RPMI8226 (cell line): ENCODE measurements at regions not wholly inside any gene's neighbourhood (a gene's known extent, or its start where the extent isn't known, plus 50 kb on each side); places are given as distances from the start of the nearest gene placed in this dataset.

Experiments used
- DNase-seq: peaks from one replicate; pipeline ENCODE4 v3.0.0-alpha.2; 2015

DNA sequence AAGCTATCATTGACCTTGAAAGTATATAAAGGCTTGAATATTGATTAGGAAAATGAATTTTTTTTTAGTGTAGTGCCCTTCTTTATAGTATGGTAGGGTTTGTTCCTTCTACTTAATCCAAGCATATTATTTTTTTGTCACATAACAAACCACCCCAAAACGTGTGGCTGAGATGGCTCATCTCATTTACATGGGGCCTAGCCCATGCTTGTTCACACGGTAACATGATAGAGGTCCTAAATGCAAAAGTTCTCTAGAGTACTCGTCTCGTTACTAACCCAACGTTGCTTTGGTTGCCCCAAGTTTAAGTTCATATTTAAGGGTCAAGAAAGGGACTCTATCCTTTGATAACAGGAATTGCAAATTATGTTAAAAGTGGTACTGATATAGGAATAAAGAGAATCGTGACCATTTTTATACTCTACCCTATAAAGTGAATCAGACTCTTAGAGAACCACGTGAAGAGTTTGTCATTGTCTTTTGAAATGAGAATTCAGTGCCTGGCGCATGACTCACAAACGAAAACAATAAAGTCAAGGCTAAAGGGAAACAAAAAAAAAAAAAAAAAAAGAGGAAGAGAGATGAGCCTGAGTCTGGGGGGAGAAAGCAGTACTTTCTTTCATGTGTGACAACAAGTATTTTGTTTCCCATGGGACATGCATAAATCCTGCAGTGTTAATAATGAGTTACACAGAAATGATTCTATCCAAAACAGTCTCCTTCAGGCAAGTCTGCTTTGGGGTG is 402.8 kb upstream of the NWD2 start:
- DNase-seq, result no peak

DNA sequence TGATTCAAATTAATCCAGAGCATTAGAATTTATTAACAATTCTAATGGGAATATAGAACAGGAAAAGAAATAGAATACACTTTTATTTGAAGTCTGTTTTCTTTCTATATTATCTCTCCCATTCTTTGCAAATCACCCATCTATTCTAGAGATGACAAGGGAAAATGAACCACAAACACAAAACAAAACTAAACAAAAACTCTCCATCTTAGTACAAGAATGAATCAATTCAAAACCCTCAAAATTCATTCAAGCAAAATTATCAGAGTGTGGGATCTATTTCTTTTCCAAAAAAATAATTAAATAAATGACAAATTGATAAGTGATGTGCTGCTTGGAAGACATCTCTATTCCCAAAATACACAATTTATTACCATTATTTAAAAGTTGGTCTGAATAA is 400.1 kb upstream of the NWD2 start:
- DNase-seq, result no peak

DNA sequence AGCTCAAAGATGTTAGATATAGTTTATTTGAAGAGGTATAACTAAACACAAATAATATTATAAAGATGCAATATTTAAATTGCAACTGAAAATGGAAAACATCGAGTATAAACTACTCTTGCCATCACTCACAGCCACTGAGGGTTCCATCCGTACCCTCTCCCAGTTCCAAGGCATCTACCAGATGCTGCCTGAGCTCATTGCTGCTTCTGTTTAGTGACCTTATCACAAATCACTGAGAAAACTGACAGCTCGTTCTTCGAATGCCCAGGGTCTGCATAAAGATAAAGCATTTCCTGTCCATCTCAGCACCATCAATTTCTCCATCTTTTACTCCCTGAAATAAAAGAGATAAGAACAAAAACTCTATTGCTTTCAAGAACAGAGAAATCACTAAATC is 391.7 kb upstream of the NWD2 start:
- DNase-seq, result no peak

DNA sequence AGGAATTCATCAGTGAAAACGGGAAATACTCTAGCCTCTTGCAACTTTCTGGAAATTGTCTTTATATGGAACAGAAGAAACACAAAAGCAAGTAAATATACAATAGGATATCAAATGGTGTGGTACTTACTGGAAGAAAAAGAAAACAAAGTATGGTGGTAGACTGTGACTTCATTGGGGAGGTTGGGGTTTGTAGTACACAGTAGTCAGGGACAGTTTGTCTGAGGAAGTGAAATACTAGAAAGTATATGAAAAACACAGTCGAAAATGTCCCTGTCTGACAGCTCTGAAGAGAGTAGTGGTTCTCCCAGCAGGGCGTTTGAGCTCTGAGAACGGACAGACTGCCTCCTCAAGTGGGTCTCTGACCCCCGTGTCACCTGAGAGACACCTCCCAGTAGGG is 390.0 kb upstream of the NWD2 start:
- no peak for DNase-seq

DNA sequence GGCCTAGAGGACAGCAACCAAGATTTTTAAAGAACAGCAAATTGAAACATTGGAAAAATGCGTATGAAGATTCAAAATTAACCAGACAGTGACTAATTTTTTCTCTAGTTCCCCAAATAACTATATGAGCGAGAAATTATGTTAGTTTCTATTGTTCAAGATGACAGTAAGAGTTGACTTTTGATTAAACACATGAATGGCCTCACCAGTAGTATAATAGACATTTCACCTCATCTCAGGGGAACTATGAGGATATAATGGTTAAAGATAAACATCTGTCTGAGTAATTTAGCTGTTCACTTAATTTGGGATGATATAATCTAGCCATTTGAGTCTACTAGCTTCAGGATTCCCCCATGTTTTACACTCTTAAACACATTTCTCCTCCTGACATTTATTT is 380.9 kb upstream of the NWD2 start:
- no peak for DNase-seq

DNA sequence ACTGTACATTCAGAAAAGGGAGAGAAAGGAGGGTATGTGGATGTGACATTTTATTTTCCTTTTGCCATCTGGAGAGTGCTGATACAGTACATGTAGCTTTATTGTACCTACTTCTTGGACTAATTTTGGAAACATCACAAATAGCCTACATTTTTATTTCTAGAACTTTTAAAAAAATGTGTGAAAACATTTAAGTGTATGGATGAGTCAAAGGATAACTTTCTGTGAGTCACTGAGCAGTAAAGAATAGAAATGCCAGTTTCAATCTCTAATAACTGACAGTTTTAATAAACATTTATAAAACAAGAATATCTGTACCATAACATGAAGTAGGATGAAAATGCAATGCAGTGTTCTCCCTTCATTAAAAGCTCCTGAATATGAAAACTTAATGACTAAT is 374.4 kb upstream of the NWD2 start:
- no peak for DNase-seq

DNA sequence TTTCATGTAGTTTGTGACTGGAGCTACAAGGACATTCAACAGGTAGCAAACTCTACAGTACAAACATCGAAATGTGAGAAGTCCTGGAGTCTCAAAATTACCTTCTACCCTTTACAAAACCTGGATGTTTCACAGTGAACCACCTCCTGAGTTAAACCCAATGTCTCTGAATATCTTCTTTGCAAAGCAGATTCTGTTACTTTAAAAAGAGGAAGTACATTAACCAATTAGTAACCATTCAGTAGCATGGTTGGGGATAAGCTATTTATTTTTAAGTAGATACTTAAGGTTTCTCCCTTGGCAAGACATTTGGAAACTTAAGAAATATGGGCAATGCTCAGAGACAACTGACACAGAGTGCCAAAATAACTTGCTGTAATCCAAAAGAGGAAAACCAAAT is 371.9 kb upstream of the NWD2 start:
- DNase-seq, result no peak

DNA sequence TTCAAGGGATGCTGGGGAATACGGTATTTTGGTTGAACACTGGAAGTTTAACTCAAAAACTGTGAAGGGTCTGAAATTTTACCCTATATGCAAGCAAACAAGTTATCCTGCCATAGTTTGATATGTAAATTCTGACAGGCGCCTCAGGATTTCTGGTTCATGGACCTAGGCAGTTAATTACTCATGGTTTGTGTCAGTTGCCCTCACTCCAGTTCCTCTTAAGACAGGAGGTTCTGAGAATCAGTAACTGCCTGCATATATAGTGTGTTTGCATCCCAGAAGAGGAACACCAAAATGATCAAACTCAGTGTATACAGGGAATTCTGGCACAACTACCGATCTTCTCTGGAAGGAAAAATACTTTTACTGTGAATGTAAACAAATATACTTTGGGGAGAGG is 360.4 kb upstream of the NWD2 start:
- DNase-seq, result no peak

DNA sequence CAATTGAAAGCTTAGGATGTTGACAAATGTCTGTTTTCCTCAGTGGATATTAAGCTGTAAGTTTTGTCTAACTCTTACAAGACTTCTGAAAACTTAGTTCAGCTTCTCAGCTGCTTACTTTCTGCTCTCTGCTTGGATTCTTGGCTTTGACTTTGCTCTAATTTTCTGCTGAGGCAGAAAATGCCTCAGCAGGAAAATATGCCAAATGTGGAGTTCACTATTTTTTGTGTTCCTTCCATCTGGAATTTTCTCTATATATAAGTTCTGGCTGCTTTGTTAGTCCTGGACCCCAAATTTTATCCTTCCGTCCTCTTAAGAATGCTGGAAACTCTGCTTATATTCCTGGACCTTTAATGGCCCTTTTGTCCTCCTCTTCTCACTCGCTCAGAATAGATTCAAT is 352.6 kb upstream of the NWD2 start:
- no peak for DNase-seq

DNA sequence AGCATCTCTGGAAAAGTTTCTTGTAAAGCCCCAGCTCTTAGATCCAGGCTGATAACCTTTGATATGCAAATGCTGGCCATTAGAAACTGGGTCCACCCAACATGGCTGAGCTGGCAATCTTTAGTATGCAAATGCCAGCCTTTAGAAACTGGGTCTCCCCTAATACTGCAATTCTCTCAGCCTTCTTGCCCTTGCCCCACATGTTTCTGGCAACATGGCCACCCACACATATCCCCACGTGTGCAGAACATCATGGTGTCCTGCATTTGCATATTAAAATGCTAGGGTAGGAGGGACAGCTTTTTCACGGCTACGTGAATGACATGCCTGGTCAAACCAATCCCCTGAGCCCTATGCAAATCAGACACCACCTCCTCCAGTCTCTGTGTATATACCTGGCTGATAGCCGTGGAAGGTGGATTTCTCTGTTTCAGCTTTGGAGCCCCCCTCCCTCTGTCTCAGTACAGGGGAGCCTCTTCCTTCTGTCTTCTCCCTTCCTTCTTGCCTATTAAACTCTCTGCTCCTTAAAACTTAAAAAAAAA is 344.0 kb upstream of the NWD2 start:
- DNase-seq, result no peak

DNA sequence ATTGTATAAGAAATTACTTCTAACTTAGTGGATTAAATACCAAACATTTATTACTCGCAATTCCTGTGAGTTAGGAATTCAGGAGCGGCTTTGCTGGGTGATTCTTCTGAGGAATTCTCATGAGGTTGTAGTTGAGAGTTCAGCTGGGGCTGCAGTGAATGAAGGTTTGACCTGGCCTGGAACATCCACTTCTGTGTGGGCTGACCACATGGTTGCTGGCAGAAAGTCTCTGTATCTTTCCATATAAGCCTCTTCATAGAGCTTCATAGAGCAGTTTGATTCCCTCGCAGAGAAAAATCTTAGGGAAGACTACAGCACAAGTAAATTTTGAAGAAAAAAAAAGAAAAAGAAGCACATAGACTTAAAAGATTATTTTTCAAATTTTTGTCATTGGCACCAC is 339.7 kb upstream of the NWD2 start:
- no peak for DNase-seq

DNA sequence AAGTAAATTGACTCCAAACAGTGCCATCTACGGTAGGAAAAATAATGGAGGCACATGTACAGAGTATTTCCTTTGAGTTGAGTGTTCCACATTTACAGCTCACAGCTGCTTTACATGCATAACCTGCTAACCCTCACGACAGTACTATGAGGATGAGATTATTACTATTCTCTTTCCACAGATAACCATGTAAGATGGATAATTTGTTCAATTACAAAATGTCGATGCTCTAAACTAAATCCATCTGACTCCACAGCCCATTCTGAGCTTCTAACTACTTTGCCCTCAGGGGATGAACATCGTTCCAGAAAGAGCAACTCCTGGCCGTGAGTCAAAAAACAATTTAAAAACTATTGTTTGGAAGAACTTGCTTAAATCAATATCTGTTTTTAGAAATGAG is 330.4 kb upstream of the NWD2 start:
- DNase-seq, result no peak

DNA sequence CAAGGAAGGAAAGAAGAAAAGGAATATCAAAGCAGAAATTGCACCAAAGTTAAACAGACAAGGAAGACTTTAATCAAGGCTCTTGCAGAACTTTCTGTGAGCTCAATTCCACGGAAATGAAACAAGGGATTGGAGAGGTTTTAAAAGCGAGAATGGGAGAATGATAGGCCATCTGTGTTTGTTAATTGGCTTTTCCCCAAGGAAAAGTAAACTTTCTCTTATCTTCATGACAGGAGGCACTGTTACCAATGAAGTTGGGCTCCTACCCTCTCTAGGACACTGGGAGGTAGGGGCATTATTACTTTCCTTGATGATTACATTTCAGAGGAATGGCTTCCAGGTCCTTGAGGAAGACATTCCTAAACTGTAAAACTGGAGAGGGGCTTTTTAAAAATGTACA is 328.8 kb upstream of the NWD2 start:
- DNase-seq, result no peak

DNA sequence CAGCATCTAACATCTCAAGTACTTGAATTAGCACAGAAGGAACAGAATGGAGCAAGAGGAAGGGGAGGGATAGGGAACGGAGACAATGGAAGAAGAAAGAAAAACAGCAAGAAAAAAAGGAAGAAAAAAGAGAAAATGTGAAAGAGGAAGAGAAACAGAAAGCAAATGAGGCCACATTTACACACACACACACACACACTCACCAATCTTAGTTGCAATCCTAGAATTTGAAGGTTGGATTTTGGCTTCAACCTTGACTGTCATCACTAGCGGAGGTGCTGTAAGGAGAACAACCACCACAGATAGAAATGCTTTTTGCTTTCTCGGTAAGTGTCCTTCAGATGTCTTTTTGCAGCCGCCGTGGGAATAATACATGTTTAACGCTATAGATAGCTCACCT is 327.1 kb upstream of the NWD2 start:
- DNase-seq, result no peak

DNA sequence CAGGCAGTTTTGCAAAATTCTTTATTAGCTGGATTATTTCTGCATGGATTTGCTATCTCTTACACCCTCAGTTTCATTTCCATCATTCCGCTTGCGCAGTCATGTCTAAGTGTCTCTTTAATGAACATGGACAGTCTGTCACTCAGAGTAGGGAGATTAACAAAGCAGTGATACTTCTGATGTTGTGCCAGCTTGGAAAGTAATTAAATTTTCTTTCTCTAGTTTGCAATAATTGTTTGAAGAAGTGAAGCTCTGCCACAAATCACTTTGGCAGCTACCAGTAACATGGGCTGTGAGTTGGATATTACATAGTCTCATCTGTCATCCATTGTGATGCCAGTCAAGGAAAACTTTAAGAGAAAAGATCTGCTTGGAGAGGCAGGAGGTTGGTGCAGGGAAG is 324.8 kb upstream of the NWD2 start:
- no peak for DNase-seq

DNA sequence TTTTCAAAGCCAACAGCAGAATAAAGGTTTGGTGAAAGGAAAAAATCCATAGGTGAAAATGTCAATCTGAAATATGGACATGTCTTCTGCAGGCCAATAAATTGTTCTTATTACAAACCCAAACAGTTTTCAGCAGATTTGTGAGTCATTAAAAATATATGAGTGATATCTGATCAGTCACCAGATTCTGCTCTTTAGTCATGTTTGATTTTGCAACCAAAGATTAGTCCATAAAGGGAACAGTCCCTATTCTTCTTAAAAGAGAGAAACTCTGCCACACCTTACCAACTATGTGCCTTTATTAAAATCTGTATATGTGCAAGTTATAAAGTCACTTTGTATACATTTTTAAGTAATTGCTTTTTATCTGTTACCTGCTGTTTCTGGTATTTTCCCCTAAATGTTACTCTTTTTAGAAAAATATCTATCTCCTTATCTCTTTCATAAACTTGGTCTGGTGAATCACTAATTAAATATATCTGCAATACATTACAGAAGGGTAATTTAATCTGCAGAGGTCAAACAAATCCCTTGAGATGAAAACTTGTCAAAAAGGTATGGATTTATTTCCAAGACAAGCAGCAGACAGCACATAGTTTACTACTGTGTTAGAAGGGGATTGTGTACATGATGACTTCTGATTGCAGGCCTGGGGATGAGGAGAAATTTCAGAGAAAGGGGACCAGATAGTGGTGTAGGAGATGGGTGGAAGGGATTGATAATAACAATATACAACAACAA is 322.9 kb upstream of the NWD2 start:
- no peak for DNase-seq

DNA sequence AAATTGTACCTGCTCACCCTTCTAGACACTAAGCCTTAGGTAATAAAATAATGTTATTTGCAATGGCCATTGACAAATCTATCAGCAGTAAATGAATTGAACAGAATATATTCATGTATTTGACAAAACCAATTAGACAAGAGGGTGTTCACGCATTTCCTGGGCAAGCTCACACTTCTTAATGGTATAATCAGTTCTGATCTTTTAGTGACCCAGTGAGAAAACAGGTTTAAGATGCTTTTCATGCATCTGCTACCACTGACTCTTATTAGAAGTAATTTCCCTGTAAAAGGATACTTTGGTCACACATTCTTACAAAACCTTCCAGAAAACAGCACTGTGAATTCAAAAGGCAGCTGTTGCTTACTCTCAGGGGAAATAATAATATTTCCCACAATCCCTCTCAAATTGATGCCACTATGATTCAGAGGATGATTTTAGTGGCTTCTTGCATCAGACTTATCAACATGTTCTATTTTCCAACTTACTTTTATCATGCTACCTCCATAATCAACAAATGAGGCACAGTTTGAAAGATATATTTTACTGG is 313.9 kb upstream of the NWD2 start:
- DNase-seq, result no peak

DNA sequence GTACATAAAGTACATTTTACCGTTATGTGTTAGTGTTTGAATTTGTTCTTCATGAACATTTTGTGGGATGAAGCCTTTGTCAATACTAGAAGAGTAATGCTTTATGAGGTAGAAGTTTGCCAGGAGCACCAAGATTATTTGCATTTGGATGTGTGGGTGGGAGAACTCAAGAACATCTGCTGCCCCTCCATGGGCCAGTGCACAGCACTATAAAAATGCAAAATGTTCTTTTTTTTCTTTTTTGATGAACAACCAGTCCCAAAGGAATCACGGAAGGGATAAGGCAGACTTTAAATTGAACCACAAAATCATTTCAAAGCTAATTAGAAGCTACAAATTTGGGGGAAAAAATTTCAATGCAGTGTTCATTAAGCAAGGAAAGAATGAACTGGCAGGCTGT is 300.3 kb upstream of the NWD2 start:
- DNase-seq, result no peak

DNA sequence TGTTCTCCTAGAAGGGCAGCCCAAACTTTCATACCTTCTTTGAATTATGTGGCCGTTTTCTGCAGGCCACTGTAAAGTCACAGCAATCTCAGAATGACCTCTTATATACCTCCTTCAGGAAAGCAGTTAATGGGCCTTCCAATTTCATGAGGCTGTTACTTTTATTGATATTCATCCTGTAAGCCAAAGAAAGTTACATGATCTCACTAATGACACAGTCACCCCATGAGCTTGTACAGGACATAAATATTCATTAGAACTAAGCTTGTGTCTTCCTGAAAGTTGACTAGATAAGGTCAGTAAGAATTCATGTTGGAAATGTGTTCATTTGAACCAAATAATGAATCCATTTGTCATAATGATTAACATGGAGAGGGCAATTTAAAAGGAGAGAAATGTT is 283.1 kb upstream of the NWD2 start:
- no peak for DNase-seq

DNA sequence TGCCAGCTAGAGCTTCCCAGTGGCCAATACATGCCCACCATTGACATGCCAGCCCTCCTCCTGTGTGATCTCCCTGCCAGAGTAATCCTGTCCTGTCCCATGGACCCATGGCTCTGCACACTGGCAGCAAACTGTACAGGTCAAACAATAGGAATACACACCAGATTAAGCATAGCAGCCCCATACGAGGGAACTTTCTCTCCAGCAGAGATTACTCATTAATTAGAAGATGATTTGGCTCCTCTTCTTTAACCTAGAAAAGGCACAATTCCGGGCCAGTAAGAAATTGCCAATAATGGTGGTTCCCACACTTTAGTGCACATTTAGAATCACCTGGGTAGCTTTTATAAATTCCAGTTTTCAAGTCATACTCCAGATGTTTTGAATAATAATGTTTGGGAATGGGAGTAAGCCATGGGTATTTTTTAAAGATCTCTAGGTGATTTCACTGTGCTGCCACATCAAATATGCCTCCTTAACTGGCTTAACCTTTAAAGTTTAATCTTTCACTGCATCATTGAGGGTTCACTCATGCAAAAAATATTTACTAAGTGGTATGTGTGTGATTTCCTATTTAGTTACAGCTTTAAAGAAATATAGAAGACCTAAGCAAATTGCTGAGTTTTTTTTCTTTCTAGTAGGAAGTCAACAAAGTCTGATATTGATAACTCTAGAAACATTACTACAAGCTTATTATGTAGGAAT is 277.6 kb upstream of the NWD2 start:
- no peak for DNase-seq

DNA sequence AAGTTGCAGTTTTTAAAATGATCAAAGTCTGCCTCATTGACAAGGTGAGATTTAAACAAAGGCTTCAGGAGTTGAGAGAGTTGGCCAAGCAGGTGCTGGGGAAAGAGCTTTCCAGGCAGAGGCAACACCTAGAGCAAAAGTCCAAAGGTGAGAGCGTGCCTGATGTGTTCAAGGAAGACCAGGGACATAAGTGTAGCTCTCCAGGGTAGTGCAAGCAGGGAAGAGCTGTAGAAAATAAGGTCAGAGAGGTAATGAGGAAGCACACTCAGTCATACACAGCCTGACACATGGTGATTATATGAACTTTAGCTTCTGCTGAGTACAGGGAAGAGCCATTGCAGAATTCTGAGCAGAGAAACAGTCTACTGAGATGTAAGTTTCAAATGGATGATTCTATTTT is 265.0 kb upstream of the NWD2 start:
- no peak for DNase-seq

DNA sequence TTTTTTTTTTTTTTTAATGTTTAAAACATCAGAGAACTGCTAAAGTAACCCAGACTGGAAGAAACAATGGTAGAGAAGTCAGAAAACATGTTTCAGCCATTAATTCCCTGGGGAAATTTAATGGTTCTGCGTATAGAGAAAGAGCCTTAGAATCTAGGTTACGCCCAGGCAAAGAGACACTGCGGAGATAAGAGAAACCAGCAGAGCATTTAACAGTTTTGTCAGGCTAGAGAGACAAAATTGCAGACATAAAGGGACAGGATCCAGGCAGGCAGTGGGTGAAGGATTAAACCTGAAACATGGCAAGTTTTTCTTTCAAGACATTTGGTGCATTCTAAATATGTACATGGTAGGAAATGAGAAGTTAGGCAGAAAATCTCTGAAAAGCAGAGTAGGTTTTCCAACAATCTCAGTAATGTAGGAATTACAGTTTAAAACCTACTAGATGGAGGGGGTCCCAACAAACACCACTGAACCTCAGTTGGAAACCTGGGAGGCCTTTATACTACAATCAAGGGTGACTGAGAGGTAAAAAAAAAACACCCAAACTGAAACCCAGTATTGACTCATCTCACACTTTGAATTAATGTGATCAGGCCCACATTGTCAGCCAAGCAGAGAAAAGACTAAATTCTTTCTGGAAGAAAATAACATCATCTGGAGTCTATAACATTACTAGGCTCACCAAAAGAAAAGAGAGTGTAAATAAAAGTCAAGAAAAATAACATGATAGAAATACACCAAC is 254.2 kb upstream of the NWD2 start:
- DNase-seq, result no peak

DNA sequence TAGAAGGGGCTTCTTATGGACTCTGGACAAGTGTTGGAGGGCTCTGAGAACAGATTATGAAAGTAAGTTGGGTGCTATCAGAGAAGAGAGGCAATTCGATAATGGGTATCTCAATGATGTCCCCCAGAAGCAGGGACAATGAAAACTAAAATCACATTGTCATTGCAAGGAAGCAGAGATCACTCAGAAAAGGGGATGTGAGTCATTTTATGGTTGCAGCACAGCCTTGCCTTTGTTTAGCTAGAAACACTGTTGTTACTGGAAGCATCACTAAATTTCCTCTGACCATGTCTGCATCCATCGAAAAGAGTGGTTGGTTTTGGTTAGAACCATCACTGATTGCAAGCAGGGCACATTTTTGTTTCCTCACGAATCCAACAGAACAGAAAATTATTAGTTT is 246.8 kb upstream of the NWD2 start:
- DNase-seq, result no peak
